HG03139 (cell line): ENCODE measurements at regions not wholly inside any gene's neighbourhood (a gene's known extent, or its start where the extent isn't known, plus 50 kb on each side); places are given as distances from the start of the nearest gene placed in this dataset.

Experiments used
- ATAC-seq: cut with Tn5 transposase; IDR thresholded peaks from one replicate; pipeline ENCODE4 v1.9.1; 2021; ENCODE audit not compliant: unreplicated experiment

- no peak for ATAC-seq
Observed at GRCh38 chr6:163831736-163832135, 417.2 kb downstream of the QKI start.

- no peak for ATAC-seq
Observed at GRCh38 chr6:163830641-163831040, 416.1 kb downstream of the QKI start.

- no peak for ATAC-seq
Observed at GRCh38 chr6:163828038-163828795, 413.7 kb downstream of the QKI start.

- ATAC-seq = no peak
Observed at GRCh38 chr6:163827143-163827542, 412.6 kb downstream of the QKI start.

- ATAC-seq = no peak
Observed at GRCh38 chr6:163826629-163827028, 412.1 kb downstream of the QKI start.

- ATAC-seq = no peak
Observed at GRCh38 chr6:163825033-163825432, 410.5 kb downstream of the QKI start.

GRCh38 chr6:163823577-163823976 is 409.1 kb downstream of the QKI start:
- no peak for ATAC-seq

GRCh38 chr6:163820745-163821458 is 406.4 kb downstream of the QKI start:
- ATAC-seq = no peak

- no peak for ATAC-seq
Observed at GRCh38 chr6:163820171-163820570, 405.7 kb downstream of the QKI start.

- no peak for ATAC-seq
Observed at GRCh38 chr6:163818719-163819118, 404.2 kb downstream of the QKI start.

- no peak for ATAC-seq
Observed at GRCh38 chr6:163816441-163816840, 401.9 kb downstream of the QKI start.

GRCh38 chr6:163815796-163816195 is 401.3 kb downstream of the QKI start:
- ATAC-seq = no peak

GRCh38 chr6:163814494-163815364 is 400.2 kb downstream of the QKI start:
- ATAC-seq = no peak

- no peak for ATAC-seq
Observed at GRCh38 chr6:163813979-163814493, 399.5 kb downstream of the QKI start.

- ATAC-seq = no peak
Observed at GRCh38 chr6:163811317-163811716, 396.8 kb downstream of the QKI start.

GRCh38 chr6:163809364-163809763 is 394.8 kb downstream of the QKI start:
- no peak for ATAC-seq

- no peak for ATAC-seq
Observed at GRCh38 chr6:163808871-163809270, 394.4 kb downstream of the QKI start.

GRCh38 chr6:163808231-163808630 is 393.7 kb downstream of the QKI start:
- no peak for ATAC-seq

GRCh38 chr6:163806755-163807499 is 392.4 kb downstream of the QKI start:
- ATAC-seq = no peak

- no peak for ATAC-seq
Observed at GRCh38 chr6:163804991-163805390, 390.5 kb downstream of the QKI start.

- no peak for ATAC-seq
Observed at GRCh38 chr6:163802267-163802666, 387.7 kb downstream of the QKI start.
